H1 (cell line): ENCODE measurements at regions not wholly inside any gene's neighbourhood (a gene's known extent, or its start where the extent isn't known, plus 50 kb on each side); places are given as distances from the start of the nearest gene placed in this dataset.

Experiments
- CTCF ChIA-PET: fragments of 300-600 bp; sonication (Branson Sonifier 250); formaldehyde crosslinking; loops from one replicate; lab custom pipeline; 2021; ENCODE audit not compliant: partially characterized antibody; lab: Charles Lee
- POLR2A ChIA-PET: fragments of 300-600 bp; sonication (Branson Sonifier 250); formaldehyde crosslinking; loops from one replicate; lab custom pipeline; 2021; ENCODE audit warnings: inconsistent platforms; ENCODE audit not compliant: partially characterized antibody; lab: Charles Lee
- DNase-seq, 2 experiments: peaks; one replicate each; pipeline versions ENCODE4 v3.0.0 to v3.0.0-alpha.2; 2010 to 2022; ENCODE audit warnings: low spot score in 2 of 2, low read depth in 1 of 2, mixed read lengths in 1 of 2
- FAIRE-seq: peaks from 2 replicates; lab custom pipeline; 2011; peaks lifted over from hg19 to GRCh38; lab: Jason Lieb, UNC
- H2AFZ ChIP-seq: 2 replicates; pipeline ENCODE4 v1.8.1; 2012; ENCODE audit warnings: low read length, inconsistent platforms
- H2AK5ac ChIP-seq: 2 replicates; pipeline ENCODE4 v1.6.1; 2013; ENCODE audit warnings: low read depth, low read length
- H2BK120ac ChIP-seq: replicated peaks from 2 replicates; pipeline ENCODE3; 2013; ENCODE audit warnings: low read depth, low read length, inconsistent platforms
- H2BK12ac ChIP-seq: 2 replicates; pipeline ENCODE4 v1.6.1; 2013; ENCODE audit warnings: low read depth, low read length
- H2BK15ac ChIP-seq: 2 replicates; pipeline ENCODE4 v1.6.1; 2013; ENCODE audit warnings: low read length
- H2BK20ac ChIP-seq: 2 replicates; pipeline ENCODE4 v1.6.1; 2013; ENCODE audit warnings: low read length
- H2BK5ac ChIP-seq: 2 replicates; pipeline ENCODE4 v1.6.1; 2013; ENCODE audit warnings: low read depth, low read length
- H3K14ac ChIP-seq: 2 replicates; pipeline ENCODE4 v1.6.1; 2013; ENCODE audit warnings: inconsistent platforms; ENCODE audit not compliant: insufficient read length
- H3K18ac ChIP-seq: 2 replicates; pipeline ENCODE4 v1.6.1; 2013; ENCODE audit warnings: low read length; ENCODE audit errors: extremely low read depth
- H3K23ac ChIP-seq: 2 replicates; pipeline ENCODE4 v1.6.1; 2013; ENCODE audit warnings: inconsistent platforms; ENCODE audit not compliant: insufficient read length
- H3K23me2 ChIP-seq: 2 replicates; pipeline ENCODE4 v1.6.1; 2013; ENCODE audit warnings: low read depth, low read length
- H3K27ac ChIP-seq: 2 replicates; pipeline ENCODE4 v1.6.1; 2011; ENCODE audit warnings: low read depth, low read length, inconsistent platforms
- H3K27me3 ChIP-seq, 4 experiments: replicated peaks in 1 of 4; 1 replicate in 1 of 4; 2 replicates in 3 of 4; pipeline versions ENCODE4 v1.6.1 to v1.8.1; 2011 to 2013; ENCODE audit warnings: low read length in 3 of 4, mild to moderate bottlenecking in 3 of 4, inconsistent platforms in 2 of 4, mixed read lengths in 2 of 4, moderate library complexity in 1 of 4; ENCODE audit not compliant: control insufficient read depth in 3 of 4, insufficient read depth in 3 of 4; ENCODE audit errors: extremely low read depth in 1 of 4
- H3K36me3 ChIP-seq, 4 experiments: 2 replicates each; pipeline versions ENCODE4 v1.6.1 to v1.8.1; 2011 to 2013; ENCODE audit warnings: mild to moderate bottlenecking in 4 of 4, low read length in 3 of 4, moderate library complexity in 2 of 4, control low read depth in 1 of 4, inconsistent platforms in 1 of 4; ENCODE audit not compliant: insufficient read depth in 4 of 4, control insufficient read depth in 2 of 4
- H3K4ac ChIP-seq: replicated peaks from 2 replicates; pipeline ENCODE3; 2013; ENCODE audit warnings: low read length, low read depth, mixed read lengths, inconsistent platforms; ENCODE audit not compliant: insufficient read length
- H3K4me1 ChIP-seq, 4 experiments: replicated peaks in 1 of 4; 1 replicate in 1 of 4; 2 replicates in 3 of 4; pipeline versions ENCODE4 v1.6.1 to v1.8.1; 2011 to 2013; ENCODE audit warnings: low read length in 3 of 4, inconsistent platforms in 2 of 4, mixed read lengths in 1 of 4; ENCODE audit not compliant: insufficient read depth in 4 of 4, control insufficient read depth in 3 of 4
- H3K4me2 ChIP-seq, 2 experiments: 2 replicates each; pipeline versions ENCODE4 v1.6.1 to v1.8.1; 2011 to 2013; ENCODE audit warnings: low read depth in 2 of 2, low read length in 2 of 2, control low read depth in 1 of 2, inconsistent platforms in 1 of 2, mild to moderate bottlenecking in 1 of 2; ENCODE audit not compliant: insufficient read depth in 1 of 2
- H3K4me3 ChIP-seq, 4 experiments: fragments of 200-600, 300-600 bp in 1 of 4; sonication (generic), shearing (Covaris generic), sonication (Bioruptor Twin) in 1 of 4; 2 replicates each; pipeline versions ENCODE4 v1.5.1 to v1.8.1; 2011 to 2016; ENCODE audit warnings: low read length in 4 of 4, low read depth in 3 of 4, control low read depth in 2 of 4, inconsistent platforms in 2 of 4, mild to moderate bottlenecking in 2 of 4, mixed read lengths in 1 of 4, moderate library complexity in 1 of 4; ENCODE audit not compliant: insufficient read depth in 2 of 4; ENCODE audit errors: extremely low read depth in 1 of 4
- H3K56ac ChIP-seq: replicated peaks from 2 replicates; pipeline ENCODE3; 2013; ENCODE audit warnings: low read depth, mild to moderate bottlenecking, mixed read lengths, low read length, inconsistent platforms; ENCODE audit not compliant: insufficient read length
- H3K79me1 ChIP-seq: 2 replicates; pipeline ENCODE4 v1.6.1; 2013; ENCODE audit warnings: low read depth, low read length, control low read depth
- H3K79me2 ChIP-seq, 2 experiments: 2 replicates each; pipeline versions ENCODE4 v1.6.1 to v1.8.1; 2012 to 2013; ENCODE audit warnings: low read length in 2 of 2, mild to moderate bottlenecking in 2 of 2, inconsistent platforms in 1 of 2; ENCODE audit not compliant: insufficient read depth in 2 of 2, control insufficient read depth in 1 of 2
- H3K9ac ChIP-seq, 4 experiments: replicated peaks in 1 of 4; 1 replicate in 1 of 4; 2 replicates in 3 of 4; pipeline versions ENCODE4 v1.6.1 to v1.8.1; 2011 to 2013; ENCODE audit warnings: low read depth in 3 of 4, low read length in 3 of 4, control low read depth in 2 of 4, mild to moderate bottlenecking in 2 of 4, moderate library complexity in 2 of 4, inconsistent platforms in 1 of 4; ENCODE audit errors: extremely low read depth in 1 of 4
- H3K9me3 ChIP-seq, 2 experiments: 2 replicates each; pipeline versions ENCODE4 v1.6.1 to v1.8.1; 2012 to 2013; ENCODE audit warnings: mild to moderate bottlenecking in 2 of 2, moderate library complexity in 2 of 2, control low read depth in 1 of 2, inconsistent platforms in 1 of 2, low read depth in 1 of 2, low read length in 1 of 2, mixed read lengths in 1 of 2; ENCODE audit not compliant: insufficient read depth in 2 of 2
- H4K20me1 ChIP-seq, 2 experiments: replicated peaks in 1 of 2; 2 replicates each; pipeline versions ENCODE3 to v1.8.1; 2011 to 2013; ENCODE audit warnings: inconsistent platforms in 2 of 2, low read length in 2 of 2, mild to moderate bottlenecking in 1 of 2; ENCODE audit not compliant: insufficient read depth in 2 of 2, control insufficient read depth in 1 of 2
- H4K5ac ChIP-seq: 2 replicates; pipeline ENCODE4 v1.6.1; 2013; ENCODE audit warnings: low read length, low read depth, mixed read lengths, inconsistent platforms; ENCODE audit not compliant: insufficient read length
- H4K8ac ChIP-seq: 2 replicates; pipeline ENCODE4 v1.8.0; 2013; ENCODE audit warnings: mild to moderate bottlenecking, moderate library complexity, low read length, inconsistent platforms; ENCODE audit not compliant: insufficient read depth; ENCODE audit errors: extremely low read depth
- H4K91ac ChIP-seq: replicated peaks from 2 replicates; pipeline ENCODE3; 2013; ENCODE audit warnings: low read length, mixed read lengths, inconsistent platforms; ENCODE audit not compliant: insufficient read length
- ASH2L ChIP-seq: fragments of 200-600, 300-600 bp; sonication (generic); IDR thresholded peaks from one replicate; pipeline ENCODE4 v1.7.1; 2017; ENCODE audit warnings: low read length
- CBX8 ChIP-seq: fragments of 300-800, 300-1000 bp; sonication (generic); IDR thresholded peaks from 2 replicates; pipeline ENCODE4 v1.7.1; 2016; ENCODE audit warnings: low read depth, low read length, borderline replicate concordance
- CTCF ChIP-seq, 3 experiments: IDR thresholded peaks; 1 replicate in 2 of 3; 2 replicates in 1 of 3; pipeline versions ENCODE4 v1.5.1 to v1.6.1; 2011; ENCODE audit warnings: low read length in 3 of 3, mild to moderate bottlenecking in 3 of 3, inconsistent platforms in 2 of 3, low read depth in 1 of 3, moderate library complexity in 1 of 3; ENCODE audit not compliant: insufficient read depth in 1 of 3; ENCODE audit errors: control extremely low read depth in 1 of 3
- FOSL1 ChIP-seq: IDR thresholded peaks from 2 replicates; pipeline ENCODE4 v1.6.1; 2011; ENCODE audit warnings: mild to moderate bottlenecking, low read depth, low read length, moderate library complexity; ENCODE audit not compliant: insufficient read depth
- GABPA ChIP-seq: IDR thresholded peaks from 2 replicates; pipeline ENCODE4 v1.6.1; 2011; ENCODE audit warnings: mild to moderate bottlenecking, low read length, moderate library complexity, borderline replicate concordance; ENCODE audit not compliant: insufficient read depth
- GTF2F1 ChIP-seq: IDR thresholded peaks from 2 replicates; pipeline ENCODE4 v1.6.1; 2012; ENCODE audit warnings: low read depth, low read length, improper control_type of control experiment, borderline replicate concordance
- MAX ChIP-seq: IDR thresholded peaks from 2 replicates; pipeline ENCODE4 v1.6.1; 2012; ENCODE audit warnings: inconsistent platforms
- POLR2AphosphoS5 ChIP-seq: IDR thresholded peaks from 2 replicates; pipeline ENCODE4 v1.6.1; 2011; ENCODE audit warnings: low read depth, low read length
- RNF2 ChIP-seq: fragments of 200-900, 300-1000 bp; sonication (generic); IDR thresholded peaks from 2 replicates; pipeline ENCODE4 v1.7.1; 2016; ENCODE audit warnings: borderline replicate concordance, low read depth, mild to moderate bottlenecking, antibody characterized with exemption, low read length; ENCODE audit not compliant: poor library complexity, severe bottlenecking; ENCODE audit errors: missing control alignments
- RXRA ChIP-seq: IDR thresholded peaks from 2 replicates; pipeline ENCODE4 v1.6.1; 2011; ENCODE audit warnings: low read depth, mild to moderate bottlenecking, low read length, moderate library complexity; ENCODE audit not compliant: insufficient read depth
- WGBS, 2 experiments: shearing (Covaris generic) in 1 of 2; methylation state at CpG; one replicate each; pipeline versions ENCODE4 v1.1.6 to v1.1.7; 2013 to 2015; ENCODE audit warnings: low lambda C conversion rate in 2 of 2, mixed read lengths in 2 of 2, inconsistent platforms in 1 of 2, low coverage in 1 of 2, missing lambda C conversion rate in 1 of 2; ENCODE audit not compliant: insufficient replicate concordance in 2 of 2, insufficient coverage in 1 of 2, insufficient read length in 1 of 2; ENCODE audit errors: extremely low coverage in 1 of 2, missing lambda C conversion rate in 1 of 2; 5-methylcytosine and 5-hydroxymethylcytosine counted together

- Histone ChIP-seq H3K14ac (no peak overlapping the region), H4K5ac (no peak overlapping the region), H2BK15ac (no peak overlapping the region), H4K20me1 (no peaks in the 10 kb centered on the region), H2BK12ac (no peak overlapping the region), H4K91ac (no peak overlapping the region), H3K9me3 (no peaks in the 10 kb centered on the region), H3K79me2 (no peaks in the 10 kb centered on the region), H2BK5ac (no peak overlapping the region), H4K8ac (no peak overlapping the region), H3K79me1 (no peaks in the 10 kb centered on the region), H3K27me3 (no peaks in the 10 kb centered on the region), H3K4me2 (no peak overlapping the region), H2BK120ac (no peak overlapping the region), H2AK5ac (no peak overlapping the region), H3K4me3 (no peak overlapping the region), H3K4ac (no peak overlapping the region), H3K36me3 (no peaks in the 10 kb centered on the region), H3K56ac (no peak overlapping the region), H3K4me1 (no peaks in the 10 kb centered on the region), H3K23ac (no peak overlapping the region), H3K18ac (no peak overlapping the region)
- FAIRE-seq (no peak), DNase-seq (no peak)
- WGBS, 2 experiments: 89% methylated on average over 1 of the region's 1 CpG; no CpG with 5 or more reads in 1 of the 2 experiments
- ChIA-PET CTCF (interaction anchor here (1.8 kb wide), 1 partner anchor 181 kb away, joined by 4 read pairs; no protein-coding TSS in a partner anchor), POLR2A (no interaction called here)
- TF ChIP-seq RXRA (no peak), GTF2F1 (no peak), POLR2AphosphoS5 (no peak), FOSL1 (no peak), MAX (no peak), RNF2 (no peak), GABPA (no peak), ASH2L (no peak), CTCF (IDR thresholded peaks at IDR 0.05; ENCODE audit: control extremely low read depth in 1 of 3, insufficient read depth in 1 of 3, low read depth in 1 of 3, low read length in 3 of 3) (no peak), CBX8 (no peak)
- TF ChIP-seq, all 59 proteins: peak for 0
- Histone ChIP-seq H3K27ac (no peak overlapping the region), H2BK20ac (no peak overlapping the region), H2AFZ (no peak overlapping the region), H3K23me2 (peaks cover 2% of the 10 kb centered on the region; the same call in 1 of the 2 replicates), H3K9ac (no peak overlapping the region)
These were observed 641.1 kb downstream of the MID1IP1 start for GRCh38 chrX:39442332-39442731.
